Osteoblast (primary cell): ENCODE measurements at regions not wholly inside any gene's neighbourhood (a gene's known extent, or its start where the extent isn't known, plus 50 kb on each side); places are given as distances from the start of the nearest gene placed in this dataset.

ENCODE experiments used
- DNase-seq: peaks from one replicate; pipeline ENCODE4 v3.0.0; 2011; ENCODE audit warnings: low spot score, mixed read lengths; ENCODE audit not compliant: insufficient read length; ENCODE audit errors: missing footprints
- H2AFZ ChIP-seq: 2 replicates; pipeline ENCODE4 v1.6.0; 2011; ENCODE audit warnings: mild to moderate bottlenecking, low read length
- H3K27ac ChIP-seq: 2 replicates; pipeline ENCODE4 v1.5.1; 2011; ENCODE audit warnings: mild to moderate bottlenecking, low read depth, low read length, moderate library complexity
- H3K27me3 ChIP-seq: 2 replicates; pipeline ENCODE4 v1.6.0; 2012; ENCODE audit warnings: mild to moderate bottlenecking, control low read depth, inconsistent platforms, low read length, moderate library complexity; ENCODE audit not compliant: insufficient read depth
- H3K36me3 ChIP-seq: 2 replicates; pipeline ENCODE4 v1.5.1; 2011; ENCODE audit warnings: mild to moderate bottlenecking, low read length, control low read depth, moderate library complexity; ENCODE audit not compliant: insufficient read depth
- H3K4me1 ChIP-seq: 2 replicates; pipeline ENCODE4 v1.5.1; 2011; ENCODE audit warnings: mild to moderate bottlenecking, low read length, control low read depth, moderate library complexity; ENCODE audit not compliant: insufficient read depth
- H3K4me2 ChIP-seq: 2 replicates; pipeline ENCODE4 v1.6.0; 2011; ENCODE audit warnings: mild to moderate bottlenecking, low read length; ENCODE audit not compliant: insufficient read depth
- H3K4me3 ChIP-seq: fragments of 200-600 bp; sonication (generic); 3 replicates; pipeline ENCODE4 v1.5.1; 2012; ENCODE audit warnings: mild to moderate bottlenecking, low read length, inconsistent platforms; ENCODE audit not compliant: insufficient read depth
- H3K79me2 ChIP-seq: 2 replicates; pipeline ENCODE4 v1.6.0; 2012; ENCODE audit warnings: mild to moderate bottlenecking, low read length, control low read depth, inconsistent platforms; ENCODE audit not compliant: insufficient read depth
- H3K9me3 ChIP-seq: 2 replicates; pipeline ENCODE4 v1.5.1; 2011; ENCODE audit warnings: low read depth, low read length, control low read depth
- H4K20me1 ChIP-seq: 2 replicates; pipeline ENCODE4 v1.6.0; 2012; ENCODE audit warnings: mild to moderate bottlenecking, low read length, control low read depth; ENCODE audit not compliant: insufficient read depth
- TF ChIP-seq, protein P1 (sequence below): IDR thresholded peaks from 2 replicates; pipeline ENCODE4 v1.5.1; 2011; ENCODE audit warnings: mild to moderate bottlenecking, low read depth, low read length, moderate library complexity; ENCODE audit errors: extremely low read depth

GRCh38 chr10:120980279-120981255 is 129.4 kb downstream of the WDR11 start:
- H2AFZ ChIP-seq = no peak overlapping the region
- no peak for DNase-seq
- peaks cover 9% of the 10 kb centered on the region for H3K27me3 ChIP-seq
- no peaks in the 10 kb centered on the region for H3K79me2 ChIP-seq
- H3K9me3 ChIP-seq = no peaks in the 10 kb centered on the region
- no peak overlapping the region for H3K27ac ChIP-seq
- no peaks in the 10 kb centered on the region for H3K4me1 ChIP-seq
- no peaks in the 10 kb centered on the region for H4K20me1 ChIP-seq
- no peaks in the 10 kb centered on the region for H3K36me3 ChIP-seq
- TF ChIP-seq, protein P1, sequence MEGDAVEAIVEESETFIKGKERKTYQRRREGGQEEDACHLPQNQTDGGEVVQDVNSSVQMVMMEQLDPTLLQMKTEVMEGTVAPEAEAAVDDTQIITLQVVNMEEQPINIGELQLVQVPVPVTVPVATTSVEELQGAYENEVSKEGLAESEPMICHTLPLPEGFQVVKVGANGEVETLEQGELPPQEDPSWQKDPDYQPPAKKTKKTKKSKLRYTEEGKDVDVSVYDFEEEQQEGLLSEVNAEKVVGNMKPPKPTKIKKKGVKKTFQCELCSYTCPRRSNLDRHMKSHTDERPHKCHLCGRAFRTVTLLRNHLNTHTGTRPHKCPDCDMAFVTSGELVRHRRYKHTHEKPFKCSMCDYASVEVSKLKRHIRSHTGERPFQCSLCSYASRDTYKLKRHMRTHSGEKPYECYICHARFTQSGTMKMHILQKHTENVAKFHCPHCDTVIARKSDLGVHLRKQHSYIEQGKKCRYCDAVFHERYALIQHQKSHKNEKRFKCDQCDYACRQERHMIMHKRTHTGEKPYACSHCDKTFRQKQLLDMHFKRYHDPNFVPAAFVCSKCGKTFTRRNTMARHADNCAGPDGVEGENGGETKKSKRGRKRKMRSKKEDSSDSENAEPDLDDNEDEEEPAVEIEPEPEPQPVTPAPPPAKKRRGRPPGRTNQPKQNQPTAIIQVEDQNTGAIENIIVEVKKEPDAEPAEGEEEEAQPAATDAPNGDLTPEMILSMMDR = no peak
- no peak overlapping the region for H3K4me2 ChIP-seq
- H3K4me3 ChIP-seq = no peak overlapping the region

GRCh38 chr10:120981601-120982391 is 130.6 kb downstream of the WDR11 start:
- Histone ChIP-seq H3K27ac (no peak overlapping the region), H4K20me1 (no peaks in the 10 kb centered on the region), H3K27me3 (peaks cover 9% of the 10 kb centered on the region), H3K9me3 (no peaks in the 10 kb centered on the region), H3K4me3 (no peak overlapping the region), H2AFZ (no peak overlapping the region), H3K4me1 (no peaks in the 10 kb centered on the region), H3K4me2 (no peak overlapping the region), H3K79me2 (no peaks in the 10 kb centered on the region), H3K36me3 (no peaks in the 10 kb centered on the region)
- TF ChIP-seq, protein P1 = no peak
- no peak for DNase-seq

GRCh38 chr10:120982507-120982906 is 131.3 kb downstream of the WDR11 start:
- Histone ChIP-seq H3K27me3 (peaks cover 9% of the 10 kb centered on the region), H3K9me3 (no peaks in the 10 kb centered on the region), H4K20me1 (no peaks in the 10 kb centered on the region), H3K4me2 (no peak overlapping the region), H3K27ac (no peak overlapping the region), H3K4me3 (no peak overlapping the region), H3K4me1 (no peaks in the 10 kb centered on the region), H3K36me3 (no peaks in the 10 kb centered on the region), H3K79me2 (no peaks in the 10 kb centered on the region), H2AFZ (no peak overlapping the region)
- no peak for DNase-seq
- TF ChIP-seq, protein P1 = no peak

GRCh38 chr10:120983721-120984120 is 132.6 kb downstream of the WDR11 start:
- Histone ChIP-seq H3K4me1 (no peaks in the 10 kb centered on the region), H3K4me2 (no peak overlapping the region), H4K20me1 (no peaks in the 10 kb centered on the region), H2AFZ (no peak overlapping the region), H3K27me3 (peaks cover 8% of the 10 kb centered on the region), H3K79me2 (no peaks in the 10 kb centered on the region), H3K27ac (no peak overlapping the region), H3K36me3 (no peaks in the 10 kb centered on the region), H3K9me3 (no peaks in the 10 kb centered on the region), H3K4me3 (no peak overlapping the region)
- TF ChIP-seq, protein P1 = no peak
- DNase-seq = no peak
